Gastrocnemius medialis (tissue), 4 donors: ENCODE measurements at regions not wholly inside any gene's neighbourhood (a gene's known extent, or its start where the extent isn't known, plus 50 kb on each side); places are given as distances from the start of the nearest gene placed in this dataset.

Source experiments
- ATAC-seq, 2 donors: fragments of 150-250 bp; one replicate each; pipeline ENCODE4 v1.9.1; 2016
- DNase-seq, 2 donors: peaks; one replicate each; pipeline ENCODE4 v3.0.0-alpha.2; 2019
- H3K27ac ChIP-seq, 4 donors: fragments of 200-600 bp; sonication (generic); 1 replicate in 1 of 4; 2 replicates in 3 of 4; pipeline ENCODE4 v1.5.1; 2016 to 2018; ENCODE audit warnings: mild to moderate bottlenecking in 2 of 4, moderate library complexity in 1 of 4
- H3K27me3 ChIP-seq, 3 donors: fragments of 200-600 bp; sonication (generic) in 2 of 3; 1 replicate in 1 of 3; 2 replicates in 2 of 3; pipeline versions ENCODE4 v1.5.1 to v1.6.0; 2016 to 2019; ENCODE audit warnings: mild to moderate bottlenecking in 1 of 3, moderate library complexity in 1 of 3
- H3K36me3 ChIP-seq, 2 donors: fragments of 200-600 bp; sonication (generic) in 1 of 2; one replicate each; pipeline ENCODE4 v1.5.1; 2017 to 2018
- H3K4me1 ChIP-seq, 2 donors: fragments of 200-600 bp; sonication (generic) in 1 of 2; one replicate each; pipeline ENCODE4 v1.5.1; 2016 to 2017; ENCODE audit warnings: mild to moderate bottlenecking in 2 of 2
- H3K4me3 ChIP-seq, 4 donors: fragments of 200-600 bp; sonication (generic) in 3 of 4; 1 replicate in 1 of 4; 2 replicates in 3 of 4; pipeline ENCODE4 v1.5.1; 2016 to 2019; ENCODE audit warnings: mild to moderate bottlenecking in 2 of 4
- H3K9me3 ChIP-seq, 3 donors: fragments of 200-600 bp; sonication (generic) in 2 of 3; 1 replicate in 1 of 3; 2 replicates in 2 of 3; pipeline ENCODE4 v1.5.1; 2016 to 2019
- CTCF ChIP-seq, 5 experiments: fragments of 450-650 bp in 3 of 5; fragments of 200-600 bp in 2 of 5; sonication (generic) in 2 of 5; IDR thresholded peaks in 4 of 5; conservative IDR thresholded peaks in 1 of 5; 1 replicate in 4 of 5; 2 replicates in 1 of 5; pipeline ENCODE4 v1.5.1; 2016 to 2019; ENCODE audit warnings: antibody characterized with exemption in 5 of 5, mild to moderate bottlenecking in 3 of 5, moderate library complexity in 3 of 5
- POLR2A ChIP-seq, 2 donors: fragments of 450-650 bp; IDR thresholded peaks; one replicate each; pipeline ENCODE4 v1.6.1; 2017; ENCODE audit warnings: antibody characterized with exemption in 2 of 2, mild to moderate bottlenecking in 2 of 2, moderate library complexity in 2 of 2
- in situ Hi-C, 4 donors: fragments of 200-750 bp; cut with MboI; loops; one replicate each; pipeline versions ENCODE4 v1.15.0 to v1.8.0; 2017; ENCODE audit warnings: low sequenced_read_pairs in 4 of 4
- intact Hi-C: fragments of 100-400 bp; cut with DNase I; formaldehyde crosslinking; loops from one replicate; pipeline ENCODE4 v1.15.1; 2023; ENCODE audit warnings: low total_unique reads

GRCh38 chr9:113707953-113708695 is 168.0 kb upstream of the ZNF618 start:
- no peaks in the 10 kb centered on the region for H3K9me3 ChIP-seq
- H3K27me3 ChIP-seq: no peaks in the 10 kb centered on the region
- no peaks in the 10 kb centered on the region for H3K4me1 ChIP-seq
- intact Hi-C loops (no loop called here), in situ Hi-C loops (no loop called here)
- ATAC-seq (no peak), DNase-seq (no peak)
- H3K36me3 ChIP-seq: no peaks in the 10 kb centered on the region
- H3K4me3 ChIP-seq: no peak overlapping the region
- no peak for TF ChIP-seq CTCF (IDR thresholded peaks at IDR 0.05 in 4 of 5, conservative IDR thresholded peaks at IDR 0.05 in 1 of 5)
- no peak for TF ChIP-seq POLR2A (IDR thresholded peaks at IDR 0.05)
- H3K27ac ChIP-seq: no peak overlapping the region

- no peak for TF ChIP-seq POLR2A (IDR thresholded peaks at IDR 0.05)
- no peak for TF ChIP-seq CTCF (IDR thresholded peaks at IDR 0.05 in 4 of 5, conservative IDR thresholded peaks at IDR 0.05 in 1 of 5)
- Histone ChIP-seq H3K9me3 (no peaks in the 10 kb centered on the region), H3K4me3 (no peak overlapping the region), H3K27ac (no peak overlapping the region), H3K36me3 (no peaks in the 10 kb centered on the region), H3K27me3 (no peaks in the 10 kb centered on the region), H3K4me1 (no peaks in the 10 kb centered on the region)
- ATAC-seq (no peak), DNase-seq (no peak)
- intact Hi-C loops: no loop called here
- in situ Hi-C loops: no loop called here
Measured at GRCh38 chr9:113708821-113709713, 167.0 kb upstream of the ZNF618 start.

GRCh38 chr9:113709721-113710120 is 166.4 kb upstream of the ZNF618 start:
- intact Hi-C loops: no loop called here
- TF ChIP-seq CTCF (IDR thresholded peaks at IDR 0.05 in 4 of 5, conservative IDR thresholded peaks at IDR 0.05 in 1 of 5): no peak
- TF ChIP-seq POLR2A (IDR thresholded peaks at IDR 0.05): no peak
- in situ Hi-C loops: no loop called here
- Histone ChIP-seq H3K9me3 (no peaks in the 10 kb centered on the region), H3K4me3 (no peak overlapping the region), H3K36me3 (no peaks in the 10 kb centered on the region), H3K27me3 (no peaks in the 10 kb centered on the region), H3K27ac (no peak overlapping the region), H3K4me1 (no peaks in the 10 kb centered on the region)
- ATAC-seq (no peak), DNase-seq (no peak)

DNA sequence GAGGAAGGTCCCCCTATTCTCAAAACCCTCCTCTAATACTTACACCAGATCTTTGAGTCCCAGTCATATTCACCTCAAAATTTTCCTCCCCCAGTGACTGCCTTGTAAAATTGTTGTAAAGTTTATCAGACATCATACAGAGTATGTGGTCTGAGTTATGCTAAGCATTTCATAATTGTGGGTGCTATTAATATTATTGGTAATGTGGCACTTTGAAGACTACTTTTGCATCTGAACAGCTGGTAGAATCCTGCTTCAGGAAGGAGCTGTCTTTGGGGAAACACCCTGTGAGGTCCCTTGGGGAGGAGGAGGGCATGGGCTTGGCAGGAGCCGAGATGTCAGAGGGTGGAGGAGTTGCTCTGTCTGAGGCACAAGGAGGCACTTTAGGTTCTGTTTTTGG is 164.9 kb upstream of the ZNF618 start:
- ATAC-seq: no peak
- no peaks in the 10 kb centered on the region for H3K27me3 ChIP-seq
- no peak for TF ChIP-seq POLR2A (IDR thresholded peaks at IDR 0.05)
- TF ChIP-seq CTCF (IDR thresholded peaks at IDR 0.05 in 4 of 5, conservative IDR thresholded peaks at IDR 0.05 in 1 of 5): no peak
- no peaks in the 10 kb centered on the region for H3K9me3 ChIP-seq
- no peak for DNase-seq
- H3K27ac ChIP-seq: no peak overlapping the region
- H3K4me1 ChIP-seq: no peaks in the 10 kb centered on the region
- H3K36me3 ChIP-seq: no peaks in the 10 kb centered on the region
- intact Hi-C loops: no loop called here
- in situ Hi-C loops: no loop called here
- H3K4me3 ChIP-seq: no peak overlapping the region
